DMS53 treated with DMSO at 0.1 percent for 48 hours (cell line): ENCODE measurements at regions not wholly inside any gene's neighbourhood (a gene's known extent, or its start where the extent isn't known, plus 50 kb on each side); places are given as distances from the start of the nearest gene placed in this dataset.
"Not testable (repeated sequence)": the region's sequence is repeated elsewhere in the genome, so short reads cannot be mapped to it uniquely, and the experiment has no call there.

Experiments used
- DNase-seq: peaks from one replicate; lab custom pipeline; 2025; ENCODE audit not compliant: unreplicated experiment; lab: John Stamatoyannopoulos, UW

DNA sequence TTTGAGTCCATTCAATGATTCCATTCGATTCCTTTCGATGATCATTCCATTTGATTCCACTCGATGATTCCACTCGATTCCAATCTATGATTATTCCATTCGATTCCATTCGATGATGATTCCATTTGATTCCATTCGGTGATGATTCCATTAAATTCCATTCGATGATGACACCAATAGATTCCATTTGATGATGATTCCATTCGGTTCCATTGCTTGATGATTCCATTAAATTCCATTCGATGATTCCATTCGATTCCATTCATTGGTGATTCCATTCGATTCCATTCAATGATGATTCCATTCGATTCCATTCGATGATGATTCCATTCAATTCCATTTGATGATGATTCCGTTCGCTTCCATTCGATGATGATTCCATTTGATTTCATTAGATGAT lies 1104.1 kb downstream of the RPIA start:
- DNase-seq = not testable (repeated sequence)

DNA sequence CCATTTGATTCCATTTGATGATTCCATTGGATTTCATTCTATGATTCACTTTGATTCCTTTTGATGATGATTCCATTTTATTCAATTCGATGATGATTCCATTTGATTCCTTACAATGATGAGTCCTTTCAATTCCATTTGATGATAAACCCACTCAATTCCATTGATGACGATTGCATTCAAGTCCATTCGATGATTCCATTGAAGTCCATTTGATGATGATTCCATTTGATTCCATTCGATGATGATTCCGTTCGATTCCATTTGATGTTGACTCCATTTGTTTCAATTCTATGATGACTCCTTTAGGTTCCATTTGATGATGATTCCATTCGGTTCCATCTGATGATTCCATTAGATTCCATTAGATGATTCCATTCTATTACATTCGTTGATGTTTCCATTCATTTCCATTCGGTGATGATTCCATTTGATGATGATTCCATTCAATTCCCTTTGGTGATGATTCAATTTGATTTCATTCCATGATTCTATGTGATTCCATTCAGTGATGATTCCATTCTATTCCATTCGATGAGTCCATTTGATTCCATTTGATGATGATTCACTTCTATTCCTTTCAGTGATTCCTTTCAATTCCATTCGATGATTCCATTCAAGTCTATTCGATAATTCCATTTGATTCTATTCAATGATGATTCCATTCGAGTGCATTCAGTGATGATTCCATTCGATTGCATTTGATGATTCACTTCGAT lies 1106.0 kb downstream of the RPIA start:
- DNase-seq = no peak

DNA sequence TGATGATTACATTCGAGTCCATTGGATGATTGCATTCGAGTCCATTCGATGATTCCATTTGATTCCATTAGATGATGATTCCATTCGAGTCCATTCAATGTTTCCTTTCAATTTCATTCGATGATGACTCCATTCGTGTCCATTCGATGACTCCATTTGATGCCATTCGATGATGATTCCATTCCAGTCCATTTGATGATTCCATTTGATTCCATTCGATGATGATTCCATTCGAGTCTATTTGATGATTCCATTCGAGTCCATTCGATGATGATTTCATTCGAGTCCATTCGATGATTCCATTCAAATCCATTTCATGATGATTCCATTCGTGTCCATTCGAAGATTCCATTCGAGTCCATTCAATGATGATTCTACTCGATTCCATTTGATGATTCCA lies 1109.7 kb downstream of the RPIA start:
- not testable (repeated sequence) for DNase-seq

DNA sequence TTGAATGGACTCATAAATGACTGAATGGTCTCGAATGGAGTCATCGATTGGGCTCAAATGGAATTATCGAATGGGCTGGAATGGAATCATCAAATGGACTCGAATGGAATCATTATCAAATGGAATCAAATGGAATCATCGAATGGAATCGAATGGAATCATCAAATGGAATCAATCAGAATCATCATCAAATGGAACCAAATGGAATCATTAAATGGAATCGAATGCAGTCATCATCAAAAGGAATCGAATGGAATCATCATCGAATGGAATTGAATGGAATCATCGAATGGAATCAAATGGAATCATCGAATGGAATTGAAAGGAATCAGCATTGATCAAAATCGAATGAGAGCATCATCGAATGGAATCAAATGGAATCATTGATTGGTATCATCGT lies 1114.9 kb downstream of the RPIA start:
- DNase-seq = not testable (repeated sequence)

DNA sequence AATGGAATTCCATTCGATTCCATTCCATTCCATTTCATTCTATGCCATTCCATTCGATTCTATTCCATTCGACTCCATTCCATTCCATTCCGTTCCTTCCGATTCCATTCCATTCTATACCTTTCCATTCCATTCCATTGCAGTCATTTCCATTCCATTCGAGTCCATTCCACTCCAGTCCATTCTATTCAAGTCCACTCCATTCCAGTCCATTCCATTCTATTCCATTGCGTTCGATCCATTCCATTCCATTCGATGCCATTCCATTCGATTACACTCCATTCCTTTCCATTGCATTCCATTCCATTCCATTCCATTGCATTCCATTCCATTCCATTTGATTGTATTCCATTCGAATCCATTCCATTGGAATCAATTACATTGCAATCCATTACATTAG lies 1119.8 kb downstream of the RPIA start:
- DNase-seq = no peak

DNA sequence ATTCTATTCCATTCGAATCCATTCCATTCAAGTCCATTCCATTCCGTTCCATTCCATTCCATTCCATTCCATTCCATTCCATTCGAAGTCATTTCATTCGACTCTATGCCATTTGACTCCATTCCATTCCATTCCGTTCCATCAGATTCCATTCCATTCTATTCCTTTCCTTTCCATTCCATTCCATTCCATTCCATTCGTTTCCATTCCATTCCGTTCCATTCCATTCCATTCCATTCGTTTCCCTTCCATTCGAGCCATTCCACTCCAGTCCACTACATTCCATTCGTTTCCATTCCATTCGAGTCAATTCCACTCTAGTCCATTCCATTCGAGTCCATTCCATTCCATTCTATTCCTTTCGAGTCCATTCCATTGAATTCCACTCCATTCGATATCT lies 1120.4 kb downstream of the RPIA start:
- not testable (repeated sequence) for DNase-seq

DNA sequence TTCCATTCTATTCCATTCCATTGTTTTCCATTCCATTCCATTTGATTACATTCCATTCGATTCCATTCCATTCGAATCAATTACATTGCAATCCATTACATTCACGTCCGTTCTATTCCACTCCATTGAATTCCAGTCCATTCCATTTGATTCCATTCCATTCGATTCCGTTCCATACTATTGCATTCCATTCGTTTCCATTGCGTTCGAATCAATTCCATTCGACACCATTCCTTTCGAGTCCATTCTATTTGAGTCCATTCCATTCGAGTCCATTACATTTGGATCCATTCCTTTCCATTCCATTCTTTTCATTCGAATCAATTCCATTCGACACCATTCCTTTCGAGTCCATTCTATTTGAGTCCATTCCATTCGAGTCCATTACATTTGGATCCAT lies 1122.9 kb downstream of the RPIA start:
- not testable (repeated sequence) for DNase-seq

DNA sequence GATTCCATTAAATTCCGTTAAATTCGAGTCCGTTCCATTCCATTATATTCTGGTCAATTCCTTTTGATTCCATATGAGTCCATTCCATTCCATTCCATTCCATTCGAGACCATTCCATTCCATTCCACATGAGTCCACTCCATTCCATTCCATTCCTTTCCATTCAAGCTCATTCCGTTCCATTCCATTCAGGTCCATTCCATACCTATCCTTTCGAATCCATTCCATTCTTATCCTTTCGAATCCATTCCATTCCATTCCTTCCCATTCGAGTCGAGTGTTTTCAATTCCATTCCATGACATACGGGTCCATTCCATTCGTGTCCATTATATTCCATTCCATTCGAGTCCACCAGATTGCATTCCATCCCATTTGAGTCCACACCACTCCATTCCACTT lies 1127.4 kb downstream of the RPIA start:
- no peak for DNase-seq

DNA sequence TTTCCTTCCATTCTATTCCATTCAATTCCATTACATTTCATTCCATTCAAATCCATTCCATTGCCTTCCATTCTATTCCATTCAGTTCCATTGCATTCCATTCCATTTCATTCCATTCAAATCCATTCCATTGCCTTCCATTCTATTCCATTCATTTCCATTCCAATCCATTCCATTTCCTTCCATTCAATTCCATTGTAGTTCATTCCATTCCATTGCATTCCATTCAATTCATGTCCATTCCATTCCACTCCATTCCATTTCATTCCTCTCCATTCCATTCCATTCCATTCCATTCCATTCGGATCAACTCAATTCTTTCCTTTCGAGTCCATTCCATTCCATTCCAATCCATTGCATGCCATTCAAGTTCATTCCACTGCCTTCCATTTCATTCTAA lies 1128.3 kb downstream of the RPIA start:
- DNase-seq = no peak

DNA sequence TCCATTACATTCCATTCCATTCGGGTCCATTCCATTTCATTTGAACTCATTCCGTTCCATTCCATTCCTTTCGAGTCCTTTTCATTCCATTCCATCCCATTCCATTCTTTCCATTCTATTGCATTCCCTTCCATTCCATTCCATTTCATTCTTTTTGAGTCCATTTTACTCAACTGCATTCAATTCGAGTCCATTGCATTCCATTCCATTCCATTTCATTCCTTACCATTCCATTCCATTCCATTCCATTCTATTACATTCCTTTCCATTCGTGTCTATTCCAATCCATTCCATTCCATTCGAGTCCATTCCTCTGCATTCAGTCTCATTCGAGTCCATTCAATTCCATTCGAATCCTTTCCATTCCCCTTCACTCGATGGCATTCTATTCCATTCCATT lies 1128.8 kb downstream of the RPIA start:
- no peak for DNase-seq

DNA sequence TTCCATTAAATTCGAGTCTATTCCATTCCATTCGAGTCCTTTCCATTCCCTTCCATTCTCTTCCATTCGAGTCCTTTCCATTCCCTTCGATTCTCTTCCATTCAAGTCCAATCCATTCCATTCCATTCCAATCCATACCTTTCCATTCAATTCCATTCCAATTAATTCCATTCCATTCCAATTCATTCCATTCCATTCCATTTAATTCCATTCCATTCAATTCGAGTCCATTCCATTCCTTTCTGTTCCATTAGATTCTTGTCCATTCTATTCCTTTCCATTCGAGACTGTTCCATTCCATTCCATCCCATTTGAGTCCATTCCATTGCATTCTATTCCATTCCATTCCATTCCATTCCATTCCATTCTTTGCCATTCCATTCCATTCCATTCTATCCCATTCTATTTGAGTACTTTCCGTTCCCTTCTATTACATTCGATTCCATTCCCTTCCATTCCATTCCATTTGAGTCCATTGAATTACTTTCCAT lies 1130.0 kb downstream of the RPIA start:
- DNase-seq = no peak

DNA sequence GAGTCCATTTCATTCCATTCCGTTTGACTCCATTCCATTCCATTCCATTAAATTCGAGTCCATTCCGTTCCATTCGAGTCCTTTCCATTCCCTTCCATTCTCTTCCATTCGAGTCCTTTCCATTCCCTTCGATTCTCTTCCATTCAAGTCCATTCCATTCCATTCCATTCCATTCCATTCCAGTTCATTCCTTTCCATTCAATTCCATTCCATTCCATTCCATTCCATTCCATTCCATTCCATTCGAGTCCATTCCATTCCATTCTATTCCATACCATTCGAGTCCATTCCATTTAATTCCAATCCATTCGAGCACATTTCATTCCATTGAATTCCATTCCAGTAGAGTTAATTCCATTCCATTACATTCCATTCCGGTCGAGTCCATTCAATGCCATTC lies 1130.9 kb downstream of the RPIA start:
- DNase-seq = not testable (repeated sequence)

DNA sequence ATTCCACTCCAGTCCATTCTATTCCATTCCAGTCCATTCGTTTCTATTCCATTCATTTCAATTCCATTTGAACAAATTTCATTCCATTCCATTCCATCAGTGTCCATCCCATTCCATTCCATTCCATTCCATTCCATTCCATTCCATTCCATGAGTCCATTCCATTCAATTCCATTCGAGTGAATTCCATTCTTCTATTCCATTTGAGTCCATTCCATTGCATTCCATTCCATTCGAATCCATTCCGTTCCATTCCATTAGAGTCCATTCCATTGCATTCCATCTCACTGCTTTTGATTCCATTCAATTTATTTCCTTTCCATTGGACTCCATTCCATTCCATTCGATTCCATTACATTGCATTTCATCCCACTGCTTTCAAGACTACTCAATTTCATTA lies 1132.1 kb downstream of the RPIA start:
- no peak for DNase-seq

DNA sequence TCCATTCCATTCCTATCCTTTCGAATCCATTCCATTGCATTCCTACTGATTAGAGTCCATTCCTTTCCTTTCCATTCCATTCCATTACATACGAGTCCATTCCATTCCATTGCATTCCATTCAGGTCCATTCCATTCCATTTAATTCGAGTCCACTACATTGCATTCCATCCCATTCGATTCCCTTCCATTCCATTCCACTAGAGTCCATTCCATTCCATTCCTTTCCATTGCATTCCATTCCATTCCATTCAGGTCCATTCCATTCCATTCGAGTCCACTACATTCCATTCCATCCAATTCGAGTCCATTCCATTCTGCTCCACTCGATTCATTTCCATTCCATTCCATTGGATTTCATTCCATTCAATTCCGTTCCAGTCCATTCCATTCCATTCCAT lies 1133.6 kb downstream of the RPIA start:
- DNase-seq = no peak

DNA sequence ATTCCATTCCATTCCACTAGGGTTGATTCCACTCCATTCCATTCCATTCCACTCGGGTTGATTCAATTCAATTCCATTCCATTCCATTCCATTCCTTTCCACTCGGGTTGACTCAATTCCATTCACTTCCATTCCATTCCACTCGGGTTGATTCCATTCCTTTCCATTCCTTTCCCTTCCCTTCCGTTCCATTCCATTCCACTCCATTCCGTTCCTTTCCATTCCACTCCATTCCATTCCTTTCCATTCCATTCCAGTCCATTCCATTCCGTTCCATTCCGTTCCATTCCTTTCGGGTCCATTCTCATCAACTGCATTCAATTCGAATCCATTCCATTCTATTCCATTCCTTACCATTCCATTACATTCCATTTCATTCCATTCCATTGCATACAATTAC lies 1135.3 kb downstream of the RPIA start:
- not testable (repeated sequence) for DNase-seq

DNA sequence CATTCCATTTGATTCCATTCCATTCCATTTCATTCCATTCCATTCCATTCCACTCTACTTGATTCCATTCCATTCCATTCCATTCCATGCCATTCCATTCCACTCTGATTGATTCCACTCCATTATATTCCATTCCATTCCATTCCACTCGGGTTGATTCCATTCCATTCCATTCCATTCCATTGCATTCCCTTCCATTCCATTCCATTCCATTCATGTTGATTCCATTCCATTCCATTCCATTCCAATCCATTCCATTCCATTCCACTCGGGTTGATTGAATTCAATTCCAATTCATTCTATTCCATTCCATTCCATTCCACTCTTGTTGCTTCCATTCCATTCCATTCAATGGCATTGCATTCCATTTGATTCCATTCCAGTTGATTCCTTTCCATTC lies 1136.4 kb downstream of the RPIA start:
- not testable (repeated sequence) for DNase-seq

DNA sequence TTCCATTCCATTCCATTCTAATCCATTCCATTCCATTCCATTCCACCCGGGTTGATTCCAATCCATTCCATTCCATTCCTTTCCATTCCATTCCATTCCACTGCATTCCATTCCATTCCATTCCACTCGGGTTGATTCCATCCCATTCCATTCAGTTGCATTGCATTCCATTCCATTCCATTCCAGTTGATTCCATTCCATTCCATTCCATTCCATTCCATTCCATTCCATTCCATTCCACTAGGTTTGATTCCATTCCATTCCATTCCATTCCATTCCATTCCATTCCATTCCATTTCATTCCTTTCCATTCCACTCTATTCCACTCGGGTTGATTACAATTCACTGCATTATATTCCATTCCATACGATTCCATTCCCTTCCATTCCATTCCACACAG lies 1136.9 kb downstream of the RPIA start:
- not testable (repeated sequence) for DNase-seq

DNA sequence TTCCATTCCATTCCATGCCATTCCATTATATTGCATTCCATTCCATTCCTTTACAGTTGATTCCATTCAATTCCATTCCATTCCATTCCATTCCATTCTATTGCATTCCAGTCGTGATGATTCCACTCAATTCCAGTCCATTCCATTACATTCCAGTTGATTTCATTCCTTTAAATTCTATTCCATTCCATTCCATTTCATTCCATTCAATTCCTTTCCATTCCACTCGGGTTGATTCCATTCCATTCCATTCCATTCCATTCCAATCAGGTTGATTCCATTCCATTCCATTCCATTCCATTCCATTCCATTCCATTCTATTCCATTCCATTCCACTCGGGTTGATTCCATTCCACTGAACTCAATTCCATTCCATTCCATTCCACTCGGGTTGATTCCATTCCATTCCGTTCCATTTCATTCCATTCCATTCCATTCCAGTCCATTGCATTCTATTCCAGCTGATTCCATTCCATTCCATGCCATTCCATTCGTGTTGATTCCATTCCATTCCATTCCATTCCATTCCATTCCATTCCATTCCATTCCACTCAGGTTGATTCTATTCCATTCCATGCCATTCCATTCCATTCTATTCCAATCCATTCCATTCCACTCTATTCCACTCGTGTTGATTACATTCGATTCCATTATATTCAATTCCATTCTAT lies 1137.6 kb downstream of the RPIA start:
- not testable (repeated sequence) for DNase-seq

DNA sequence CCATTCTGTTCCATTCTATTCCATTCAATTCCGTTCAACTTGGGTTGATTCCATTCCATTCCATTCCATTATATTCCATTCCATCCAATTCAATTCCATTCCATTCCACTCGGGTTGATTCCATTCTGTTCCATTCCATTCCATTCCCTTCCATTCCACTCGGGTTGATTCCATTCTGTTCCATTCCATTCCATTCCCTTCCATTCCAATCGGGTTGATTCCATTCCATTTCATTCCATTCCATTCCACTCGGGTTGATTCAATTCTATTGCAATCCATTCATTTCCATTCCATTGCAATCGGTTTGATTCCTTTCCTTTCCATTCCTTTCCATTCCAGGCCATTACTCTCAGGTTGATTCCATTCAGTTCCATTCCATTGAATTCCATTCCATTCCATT lies 1138.4 kb downstream of the RPIA start:
- DNase-seq = no peak

DNA sequence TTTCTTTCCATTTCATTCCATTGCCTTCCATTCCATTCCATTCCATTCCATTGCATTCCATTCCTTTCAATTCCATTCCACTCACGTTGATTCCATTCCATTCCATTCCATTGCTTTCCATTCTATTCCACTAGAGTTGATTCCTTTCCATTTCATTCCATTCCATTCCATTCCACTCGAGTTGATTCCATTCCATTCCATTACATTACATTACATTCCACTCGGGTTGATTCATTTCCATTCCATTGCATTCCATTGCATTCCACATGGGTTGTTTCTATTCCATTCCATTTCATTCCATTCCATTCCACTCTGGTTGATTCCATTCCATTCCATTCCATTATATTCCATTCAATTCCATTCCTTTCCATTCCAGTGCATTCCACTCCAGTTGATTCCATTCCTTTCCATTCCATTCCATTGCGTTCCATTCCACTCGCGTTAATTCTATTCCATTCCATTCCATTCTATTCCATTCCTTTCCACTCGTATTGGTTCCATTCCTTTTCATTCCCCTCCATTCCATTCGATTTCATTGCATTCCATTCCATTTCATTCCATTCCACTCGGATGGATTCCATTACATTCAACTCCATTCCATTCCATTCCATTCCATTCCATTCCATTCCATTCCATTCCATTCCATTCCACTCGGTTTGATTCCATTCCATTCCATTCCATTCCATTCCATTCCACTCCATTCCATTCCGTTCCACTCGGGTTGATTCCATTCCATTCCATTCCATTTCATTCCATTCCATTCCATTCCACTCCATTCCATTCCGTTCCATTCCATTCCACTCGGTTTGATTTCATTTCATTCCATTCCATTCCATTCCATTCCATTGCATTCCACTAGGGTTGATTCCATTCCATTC lies 1139.1 kb downstream of the RPIA start:
- DNase-seq = not testable (repeated sequence)

DNA sequence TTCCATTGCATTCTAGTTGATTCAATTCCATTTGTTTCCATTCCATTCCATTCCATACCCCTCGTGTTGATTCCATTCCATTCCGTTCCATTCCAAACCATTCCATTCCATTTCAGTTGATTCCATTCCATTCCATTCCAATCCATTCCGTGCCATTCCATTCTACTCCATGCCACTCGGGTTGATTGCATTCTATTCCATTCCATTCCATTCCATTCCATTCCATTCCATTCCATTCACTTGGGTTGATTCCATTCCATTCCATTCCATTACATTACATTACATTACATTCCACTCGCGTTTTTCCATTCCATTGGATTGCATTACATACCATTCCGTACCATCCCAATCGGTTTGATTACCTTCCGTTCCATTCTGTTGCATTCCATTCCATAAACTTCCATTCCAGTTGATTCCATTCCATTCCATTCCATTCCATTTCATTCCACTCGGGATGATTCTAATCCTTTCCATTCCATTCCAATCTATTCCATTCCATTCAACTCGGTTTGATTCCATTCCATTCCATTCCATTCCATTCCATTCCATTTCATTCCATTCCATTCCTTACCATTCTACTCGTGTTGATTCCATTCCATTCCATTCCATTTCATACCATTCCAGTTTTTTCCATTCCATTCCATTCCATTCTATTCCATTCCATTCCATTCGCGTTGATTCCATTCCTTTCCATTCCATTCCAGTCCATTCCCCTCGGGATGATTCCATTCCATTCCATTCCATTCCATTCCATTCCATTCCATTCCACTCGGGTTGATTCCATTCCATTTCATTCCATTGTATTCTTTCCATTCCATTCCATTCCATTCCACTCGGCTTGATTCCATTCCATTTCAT lies 1140.4 kb downstream of the RPIA start:
- DNase-seq = no peak
